Osteoblast (primary cell): ENCODE measurements at regions not wholly inside any gene's neighbourhood (a gene's known extent, or its start where the extent isn't known, plus 50 kb on each side); places are given as distances from the start of the nearest gene placed in this dataset.
"Not testable (repeated sequence)": the region's sequence is repeated elsewhere in the genome, so short reads cannot be mapped to it uniquely, and the experiment has no call there.

ENCODE experiments used
- DNase-seq: peaks from one replicate; pipeline ENCODE4 v3.0.0; 2011; ENCODE audit warnings: low spot score, mixed read lengths; ENCODE audit not compliant: insufficient read length; ENCODE audit errors: missing footprints
- H2AFZ ChIP-seq: 2 replicates; pipeline ENCODE4 v1.6.0; 2011; ENCODE audit warnings: mild to moderate bottlenecking, low read length
- H3K27ac ChIP-seq: 2 replicates; pipeline ENCODE4 v1.5.1; 2011; ENCODE audit warnings: mild to moderate bottlenecking, low read depth, low read length, moderate library complexity
- H3K27me3 ChIP-seq: 2 replicates; pipeline ENCODE4 v1.6.0; 2012; ENCODE audit warnings: mild to moderate bottlenecking, control low read depth, inconsistent platforms, low read length, moderate library complexity; ENCODE audit not compliant: insufficient read depth
- H3K36me3 ChIP-seq: 2 replicates; pipeline ENCODE4 v1.5.1; 2011; ENCODE audit warnings: mild to moderate bottlenecking, low read length, control low read depth, moderate library complexity; ENCODE audit not compliant: insufficient read depth
- H3K4me1 ChIP-seq: 2 replicates; pipeline ENCODE4 v1.5.1; 2011; ENCODE audit warnings: mild to moderate bottlenecking, low read length, control low read depth, moderate library complexity; ENCODE audit not compliant: insufficient read depth
- H3K4me2 ChIP-seq: 2 replicates; pipeline ENCODE4 v1.6.0; 2011; ENCODE audit warnings: mild to moderate bottlenecking, low read length; ENCODE audit not compliant: insufficient read depth
- H3K4me3 ChIP-seq: fragments of 200-600 bp; sonication (generic); 3 replicates; pipeline ENCODE4 v1.5.1; 2012; ENCODE audit warnings: mild to moderate bottlenecking, low read length, inconsistent platforms; ENCODE audit not compliant: insufficient read depth
- H3K79me2 ChIP-seq: 2 replicates; pipeline ENCODE4 v1.6.0; 2012; ENCODE audit warnings: mild to moderate bottlenecking, low read length, control low read depth, inconsistent platforms; ENCODE audit not compliant: insufficient read depth
- H3K9me3 ChIP-seq: 2 replicates; pipeline ENCODE4 v1.5.1; 2011; ENCODE audit warnings: low read depth, low read length, control low read depth
- H4K20me1 ChIP-seq: 2 replicates; pipeline ENCODE4 v1.6.0; 2012; ENCODE audit warnings: mild to moderate bottlenecking, low read length, control low read depth; ENCODE audit not compliant: insufficient read depth
- CTCF ChIP-seq: IDR thresholded peaks from 2 replicates; pipeline ENCODE4 v1.5.1; 2011; ENCODE audit warnings: mild to moderate bottlenecking, low read depth, low read length, moderate library complexity; ENCODE audit errors: extremely low read depth

GRCh38 chr10:38209332-38209731, 115.2 kb downstream of the ZNF37A start:
- Histone ChIP-seq H3K4me1 (no peaks in the 10 kb centered on the region), H3K27ac (no peak overlapping the region), H3K4me3 (no peak overlapping the region), H3K9me3 (no peaks in the 10 kb centered on the region), H3K79me2 (no peaks in the 10 kb centered on the region), H3K4me2 (no peak overlapping the region), H4K20me1 (no peaks in the 10 kb centered on the region), H3K27me3 (no peaks in the 10 kb centered on the region), H3K36me3 (no peaks in the 10 kb centered on the region), H2AFZ (no peak overlapping the region)
- DNase-seq: no peak
- TF ChIP-seq CTCF: no peak

GRCh38 chr10:38209748-38210147, 115.6 kb downstream of the ZNF37A start:
- peak; percentile 32 for DNase-seq
- not testable (repeated sequence) for H3K4me1 ChIP-seq, H3K9me3 ChIP-seq, H3K79me2 ChIP-seq, H3K27me3 ChIP-seq, H2AFZ ChIP-seq, H3K4me2 ChIP-seq, H3K4me3 ChIP-seq, H3K27ac ChIP-seq, H3K36me3 ChIP-seq, H4K20me1 ChIP-seq

- Histone ChIP-seq H3K27me3 (no peaks in the 10 kb centered on the region), H3K4me3 (no peak overlapping the region), H3K27ac (no peak overlapping the region), H3K4me2 (no peak overlapping the region), H3K36me3 (no peaks in the 10 kb centered on the region), H3K9me3 (no peaks in the 10 kb centered on the region), H3K4me1 (no peaks in the 10 kb centered on the region), H4K20me1 (no peaks in the 10 kb centered on the region), H2AFZ (no peak overlapping the region), H3K79me2 (no peaks in the 10 kb centered on the region)
- DNase-seq: no peak
- no peak for TF ChIP-seq CTCF
Observed at GRCh38 chr10:38212460-38212859, 118.3 kb downstream of the ZNF37A start.

GRCh38 chr10:38226385-38226784, 132.2 kb downstream of the ZNF37A start:
- Histone ChIP-seq H2AFZ (no peak overlapping the region), H3K36me3 (no peaks in the 10 kb centered on the region)
- no peak for TF ChIP-seq CTCF

GRCh38 chr10:38228394-38228793, 134.3 kb downstream of the ZNF37A start:
- no peaks in the 10 kb centered on the region for H3K9me3 ChIP-seq
- H3K27ac ChIP-seq: no peak overlapping the region
- no peak for DNase-seq
- H3K4me1 ChIP-seq: no peaks in the 10 kb centered on the region
- H3K4me3 ChIP-seq: no peak overlapping the region
- H2AFZ ChIP-seq: no peak overlapping the region
- H3K4me2 ChIP-seq: no peak overlapping the region
- no peaks in the 10 kb centered on the region for H4K20me1 ChIP-seq
- no peaks in the 10 kb centered on the region for H3K36me3 ChIP-seq
- no peak for TF ChIP-seq CTCF
- H3K79me2 ChIP-seq: no peaks in the 10 kb centered on the region
- no peaks in the 10 kb centered on the region for H3K27me3 ChIP-seq

More at GRCh38 chr10:38226385-38226784, 132.2 kb downstream of the ZNF37A start:
- peak; percentile 19 for DNase-seq
- Histone ChIP-seq H3K4me2 (no peak overlapping the region), H3K27me3 (no peaks in the 10 kb centered on the region), H3K79me2 (no peaks in the 10 kb centered on the region), H3K4me3 (no peak overlapping the region), H3K27ac (no peak overlapping the region), H4K20me1 (no peaks in the 10 kb centered on the region), H3K9me3 (no peaks in the 10 kb centered on the region), H3K4me1 (no peaks in the 10 kb centered on the region)

DNA sequence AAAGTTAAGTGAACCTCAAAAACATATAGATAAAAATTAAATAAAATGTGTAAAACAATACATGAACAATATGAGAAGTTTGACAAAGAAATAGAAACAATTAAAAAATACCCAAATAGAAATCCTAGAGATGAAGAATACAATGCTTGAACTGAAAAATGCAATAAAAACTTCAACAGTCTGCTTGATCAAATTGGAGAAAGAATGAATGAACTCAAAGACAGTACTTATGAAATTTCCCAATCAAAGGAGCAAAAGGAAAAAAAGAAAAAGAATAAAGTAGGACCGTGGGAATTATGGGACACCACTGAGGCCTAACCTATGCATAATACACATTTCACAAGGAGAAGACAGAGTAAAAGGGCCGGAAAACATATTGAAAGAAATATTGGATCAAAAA, 144.3 kb downstream of the ZNF37A start:
- H3K27ac ChIP-seq, H4K20me1 ChIP-seq, H3K79me2 ChIP-seq, H3K9me3 ChIP-seq, DNase-seq, H3K4me1 ChIP-seq, H3K27me3 ChIP-seq, H3K4me3 ChIP-seq, H3K4me2 ChIP-seq, H2AFZ ChIP-seq, H3K36me3 ChIP-seq: not testable (repeated sequence)
